ENCODE measurements at regions not wholly inside any gene's neighbourhood (a gene's known extent, or its start where the extent isn't known, plus 50 kb on each side); places are given as distances from the start of the nearest gene placed in this dataset.

- peak in 1 of 5 experiments; percentile 3 for TF ChIP-seq CTCF (IDR thresholded peaks at IDR 0.05)
- no peak for TF ChIP-seq POLR2A (IDR thresholded peaks at IDR 0.05)
- no peak for TF ChIP-seq POLR2AphosphoS5 (IDR thresholded peaks at IDR 0.05)
- TF ChIP-seq EP300 (IDR thresholded peaks at IDR 0.05; ENCODE audit: low read depth): no peak
Measured at GRCh38 chr2:240225660-240226475, 85.4 kb upstream of the OTOS start.
